B cell (primary cell): ENCODE measurements at regions not wholly inside any gene's neighbourhood (a gene's known extent, or its start where the extent isn't known, plus 50 kb on each side); places are given as distances from the start of the nearest gene placed in this dataset.

Source experiments
- ATAC-seq: fragments of 200-7000 bp; cut with Tn5 transposase; one replicate; pipeline ENCODE4 v1.10.0; 2021; ENCODE audit warnings: low read depth, mild to moderate bottlenecking, moderate number of reproducible peaks, moderate library complexity
- CTCF ChIA-PET: fragments of 350-600 bp; sonication (Branson Sonifier 250); formaldehyde crosslinking; loops from one replicate; lab custom pipeline; 2021; ENCODE audit warnings: antibody characterized with exemption, inconsistent platforms; lab: Charles Lee
- POLR2A ChIA-PET: fragments of 350-600 bp; sonication (Branson Sonifier 250); formaldehyde crosslinking; loops from one replicate; lab custom pipeline; 2021; ENCODE audit warnings: antibody characterized with exemption; lab: Charles Lee
- DNase-seq: peaks from one replicate; pipeline ENCODE4 v3.0.0; 2013
- H2AFZ ChIP-seq: 2 replicates; pipeline ENCODE4 v1.6.1; 2012; ENCODE audit warnings: mild to moderate bottlenecking, low read depth, low read length; ENCODE audit not compliant: insufficient read depth, poor library complexity, severe bottlenecking
- H3K27ac ChIP-seq, 2 donors: 1 replicate in 1 of 2; 2 replicates in 1 of 2; pipeline ENCODE4 v1.5.1; 2012 to 2013; ENCODE audit warnings: low read length in 2 of 2, mild to moderate bottlenecking in 2 of 2, moderate library complexity in 1 of 2
- H3K27me3 ChIP-seq, 4 experiments: fragments of 200-600 bp in 1 of 4; sonication (generic) in 1 of 4; replicated peaks in 1 of 4; 1 replicate in 2 of 4; 2 replicates in 2 of 4; pipeline versions ENCODE4 v1.6.1 to v1.7.0; 2013 to 2016; ENCODE audit warnings: low read length in 3 of 4, mild to moderate bottlenecking in 2 of 4, mixed read lengths in 1 of 4, moderate library complexity in 1 of 4; ENCODE audit not compliant: insufficient read depth in 4 of 4, control insufficient read depth in 3 of 4; ENCODE audit errors: control extremely low read depth in 1 of 4
- H3K36me3 ChIP-seq, 2 experiments: replicated peaks in 1 of 2; 1 replicate in 1 of 2; 2 replicates in 1 of 2; pipeline versions ENCODE4 v1.6.1 to v1.7.1; 2013; ENCODE audit warnings: low read length in 1 of 2; ENCODE audit not compliant: insufficient read depth in 2 of 2, control insufficient read depth in 1 of 2; ENCODE audit errors: control extremely low read depth in 1 of 2, extremely low read depth in 1 of 2
- H3K4me1 ChIP-seq, 2 donors: fragments of 200-600 bp in 1 of 2; sonication (generic) in 1 of 2; 1 replicate in 1 of 2; 2 replicates in 1 of 2; pipeline versions ENCODE4 v1.5.1 to v1.6.1; 2013 to 2017; ENCODE audit warnings: low read length in 2 of 2; ENCODE audit not compliant: control insufficient read depth in 2 of 2, insufficient read depth in 2 of 2
- H3K4me2 ChIP-seq: replicated peaks from 2 replicates; pipeline ENCODE3; 2012; ENCODE audit warnings: mild to moderate bottlenecking, low read depth, low read length; ENCODE audit not compliant: poor library complexity, severe bottlenecking
- H3K4me3 ChIP-seq, 5 experiments: fragments of 200-600 bp in 1 of 5; sonication (generic) in 1 of 5; 1 replicate in 3 of 5; 2 replicates in 2 of 5; pipeline versions ENCODE4 v1.5.1 to v1.7.0; 2011 to 2016; ENCODE audit warnings: low read length in 4 of 5, mild to moderate bottlenecking in 4 of 5, low read depth in 2 of 5, control low read depth in 1 of 5, moderate library complexity in 1 of 5; ENCODE audit not compliant: insufficient read depth in 1 of 5; ENCODE audit errors: control extremely low read depth in 1 of 5, extremely low read depth in 1 of 5
- H3K79me2 ChIP-seq: fragments of 200-600 bp; sonication (generic); one replicate; pipeline ENCODE4 v1.6.0; 2016; ENCODE audit warnings: low read length; ENCODE audit not compliant: control insufficient read depth, insufficient read depth
- H3K9ac ChIP-seq: fragments of 200-600 bp; sonication (generic); 2 replicates; pipeline ENCODE4 v1.6.1; 2017; ENCODE audit warnings: mild to moderate bottlenecking, low read length, moderate library complexity
- H3K9me3 ChIP-seq, 3 donors: one replicate each; pipeline versions ENCODE4 v1.6.1 to v1.7.1; 2013; ENCODE audit warnings: low read length in 2 of 3; ENCODE audit not compliant: control insufficient read depth in 2 of 3, insufficient read depth in 1 of 3; ENCODE audit errors: control extremely low read depth in 1 of 3
- H4K20me1 ChIP-seq: 2 replicates; pipeline ENCODE4 v1.6.0; 2012; ENCODE audit warnings: mild to moderate bottlenecking, low read length; ENCODE audit not compliant: insufficient read depth, control insufficient read depth, poor library complexity, severe bottlenecking
- H3K27ac Mint-ChIP-seq: one replicate; pipeline ENCODE4 v1.8.0; 2021; ENCODE audit warnings: mixed read lengths
- H3K27me3 Mint-ChIP-seq: one replicate; pipeline ENCODE4 v1.8.0; 2021; ENCODE audit warnings: mixed read lengths
- H3K4me1 Mint-ChIP-seq: one replicate; pipeline ENCODE4 v1.8.0; 2021; ENCODE audit warnings: mixed read lengths
- H3K4me3 Mint-ChIP-seq: one replicate; pipeline ENCODE4 v1.8.0; 2021; ENCODE audit warnings: mixed read lengths
- H3K9me3 Mint-ChIP-seq: one replicate; pipeline ENCODE4 v1.8.0; 2022; ENCODE audit warnings: mixed read lengths; ENCODE audit not compliant: insufficient read depth
- CTCF ChIP-seq: fragments of 200-600 bp; IDR thresholded peaks from one replicate; pipeline ENCODE4 v1.8.0; 2022; ENCODE audit warnings: antibody characterized with exemption, mild to moderate bottlenecking
- EZH2 ChIP-seq: IDR thresholded peaks from 2 replicates; pipeline ENCODE4 v1.6.1; 2012; ENCODE audit warnings: borderline replicate concordance, low read depth, mild to moderate bottlenecking, moderate library complexity, low read length; ENCODE audit not compliant: insufficient read depth, poor library complexity, severe bottlenecking
- WGBS: methylation state at CpG from one replicate; pipeline ENCODE4 v1.1.5; 2013; ENCODE audit warnings: missing lambda C conversion rate; ENCODE audit not compliant: insufficient coverage; 5-methylcytosine and 5-hydroxymethylcytosine counted together
- intact Hi-C: fragments of 100-400 bp; cut with micrococcal nuclease; formaldehyde crosslinking; loops from one replicate; pipeline ENCODE4 v1.10.0; 2022

- H3K9me3 Mint-ChIP-seq = no peaks in the 10 kb centered on the region
- no peak overlapping the region for H3K27ac Mint-ChIP-seq
- ATAC-seq (no peak), DNase-seq (no peak)
- H2AFZ ChIP-seq = no peak overlapping the region
- no peaks in the 10 kb centered on the region for H3K9me3 ChIP-seq
- no peaks in the 10 kb centered on the region for H3K4me1 ChIP-seq
- no peak overlapping the region for H3K4me3 ChIP-seq
- H3K4me1 Mint-ChIP-seq = no peaks in the 10 kb centered on the region
- H3K27me3 ChIP-seq = peaks cover 0 to 25% (median 7%) of the 10 kb centered on the region in 4 experiments
- H3K4me3 Mint-ChIP-seq = no peak overlapping the region
- H3K36me3 ChIP-seq = no peaks in the 10 kb centered on the region
- H3K4me2 ChIP-seq = no peak overlapping the region
- ChIA-PET POLR2A (no interaction called here), CTCF (interaction anchor here (1.3 to 1.7 kb wide), 2 partner anchors 10 kb away, joined by 3 to 4 read pairs; no protein-coding TSS in a partner anchor)
- intact Hi-C loops = no loop called here
- 93% methylated on average over 5 of the region's 7 CpGs for WGBS
- TF ChIP-seq CTCF (no peak), EZH2 (no peak)
- no peak overlapping the region for H3K27ac ChIP-seq
- H3K27me3 Mint-ChIP-seq = peaks cover 34% of the 10 kb centered on the region
- H3K9ac ChIP-seq = no peak overlapping the region
- no peaks in the 10 kb centered on the region for H4K20me1 ChIP-seq
- no peaks in the 10 kb centered on the region for H3K79me2 ChIP-seq
Observed at GRCh38 chr1:38512789-38513188, 346.8 kb downstream of the RRAGC start.

DNA sequence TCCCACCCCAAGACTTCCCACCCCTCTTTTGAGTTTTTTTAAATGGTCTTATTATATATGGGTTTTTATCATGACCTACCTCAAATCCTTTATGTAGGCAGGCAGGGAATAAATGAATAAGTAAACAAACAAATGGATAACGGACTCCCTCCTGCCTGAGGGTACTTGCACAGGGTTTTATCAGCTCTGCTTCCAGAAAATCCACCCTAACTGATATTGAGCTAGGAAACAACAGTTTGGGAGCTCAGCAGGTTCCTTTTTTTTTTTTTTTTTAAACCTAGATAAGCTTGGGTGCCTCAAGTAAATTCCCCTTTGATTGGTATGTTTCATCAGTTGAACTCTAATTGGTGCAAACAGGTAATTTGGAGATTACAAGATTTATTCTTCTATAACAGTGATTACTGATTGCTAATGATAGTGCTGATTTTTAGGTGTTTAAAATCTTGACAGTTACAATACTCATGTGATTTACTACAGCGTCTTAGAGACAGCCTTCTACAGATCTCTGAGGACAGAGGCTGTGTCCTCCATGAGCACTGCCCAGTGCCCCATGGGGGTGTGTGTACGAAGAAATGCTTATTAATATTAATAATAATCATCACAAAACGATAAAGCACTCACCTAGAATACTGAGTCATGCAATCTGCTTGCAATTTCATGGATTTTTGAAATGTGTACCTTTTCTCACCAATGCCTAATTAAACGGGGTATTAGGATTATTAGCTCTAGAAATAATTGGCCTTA is 347.4 kb downstream of the RRAGC start:
- H3K9ac ChIP-seq = no peak overlapping the region
- no peaks in the 10 kb centered on the region for H4K20me1 ChIP-seq
- H3K4me3 ChIP-seq = no peak overlapping the region
- no peaks in the 10 kb centered on the region for H3K9me3 Mint-ChIP-seq
- H3K27ac Mint-ChIP-seq = no peak overlapping the region
- no peaks in the 10 kb centered on the region for H3K36me3 ChIP-seq
- ATAC-seq = no peak
- peaks cover 0 to 30% (median 7%) of the 10 kb centered on the region in 4 experiments for H3K27me3 ChIP-seq
- DNase-seq = no peak
- WGBS = no CpG with 5 or more reads among the region's 5 CpGs
- H2AFZ ChIP-seq = no peak overlapping the region
- TF ChIP-seq EZH2 = no peak
- TF ChIP-seq CTCF = no peak
- CTCF ChIA-PET = interaction anchor here (1.1 to 1.7 kb wide), 3 partner anchors 9 to 10 kb away, joined by 3 to 4 read pairs (median 3); no protein-coding TSS in a partner anchor
- no peaks in the 10 kb centered on the region for H3K4me1 Mint-ChIP-seq
- H3K79me2 ChIP-seq = no peaks in the 10 kb centered on the region
- POLR2A ChIA-PET = no interaction called here
- intact Hi-C loops = no loop called here
- H3K4me2 ChIP-seq = no peak overlapping the region
- peaks cover 35% of the 10 kb centered on the region for H3K27me3 Mint-ChIP-seq
- no peak overlapping the region for H3K27ac ChIP-seq
- H3K9me3 ChIP-seq = no peaks in the 10 kb centered on the region
- H3K4me1 ChIP-seq = no peaks in the 10 kb centered on the region
- H3K4me3 Mint-ChIP-seq = no peak overlapping the region
